ENCODE measurements at regions not wholly inside any gene's neighbourhood (a gene's known extent, or its start where the extent isn't known, plus 50 kb on each side); places are given as distances from the start of the nearest gene placed in this dataset.

GRCh38 chr22:27159716-27160295 is 502.4 kb downstream of the MIAT start:
- Histone ChIP-seq H3K4me3 (ENCODE audit: insufficient read depth, low read depth, low read length) (no peak overlapping the region), H3K36me3 (ENCODE audit: insufficient read depth, low read length) (no peaks in the 10 kb centered on the region), H3K4me2 (ENCODE audit: low read length) (no peak overlapping the region), H4K20me1 (ENCODE audit: insufficient read depth, low read length) (no peaks in the 10 kb centered on the region), H3K27ac (ENCODE audit: low read depth, low read length) (no peak overlapping the region), H2AFZ (ENCODE audit: low read depth, low read length) (no peak overlapping the region), H3K27me3 (ENCODE audit: insufficient read depth, low read length) (no peaks in the 10 kb centered on the region), H3K9ac (ENCODE audit: low read length) (no peak overlapping the region), H3K9me3 (ENCODE audit: insufficient read depth, low read depth, low read length) (no peaks in the 10 kb centered on the region), H3K79me2 (ENCODE audit: insufficient read depth, low read length) (no peaks in the 10 kb centered on the region), H3K4me1 (ENCODE audit: insufficient read depth, low read length) (no peaks in the 10 kb centered on the region)
- Mint-ChIP-seq H3K4me3 (ENCODE audit: unreplicated experiment) (no peak overlapping the region), H3K36me3 (ENCODE audit: low read depth, unreplicated experiment) (no peaks in the 10 kb centered on the region), H3K27ac (ENCODE audit: unreplicated experiment) (no peak overlapping the region), H3K4me1 (ENCODE audit: low read depth, unreplicated experiment) (peaks cover 6% of the 10 kb centered on the region), H3K27me3 (ENCODE audit: low read depth, unreplicated experiment) (peaks cover 17% of the 10 kb centered on the region), H3K9me3 (ENCODE audit: unreplicated experiment) (peaks cover 4% of the 10 kb centered on the region)
- no peak for DNase-seq (ENCODE audit: low read depth)
- FAIRE-seq, result no peak
- no peak for TF ChIP-seq CTCF (IDR thresholded peaks at IDR 0.05; ENCODE audit: insufficient read depth, low read depth, low read length)

GRCh38 chr22:27163162-27164137 is 506.1 kb downstream of the MIAT start:
- Histone ChIP-seq H3K4me2 (ENCODE audit: low read length) (no peak overlapping the region), H3K79me2 (ENCODE audit: insufficient read depth, low read length) (no peaks in the 10 kb centered on the region), H3K36me3 (ENCODE audit: insufficient read depth, low read length) (no peaks in the 10 kb centered on the region), H4K20me1 (ENCODE audit: insufficient read depth, low read length) (no peaks in the 10 kb centered on the region), H3K9me3 (ENCODE audit: insufficient read depth, low read depth, low read length) (no peaks in the 10 kb centered on the region), H3K4me3 (ENCODE audit: insufficient read depth, low read depth, low read length) (no peak overlapping the region), H2AFZ (ENCODE audit: low read depth, low read length) (no peak overlapping the region), H3K9ac (ENCODE audit: low read length) (no peak overlapping the region), H3K27ac (ENCODE audit: low read depth, low read length) (no peak overlapping the region), H3K4me1 (ENCODE audit: insufficient read depth, low read length) (no peaks in the 10 kb centered on the region), H3K27me3 (ENCODE audit: insufficient read depth, low read length) (no peaks in the 10 kb centered on the region)
- Mint-ChIP-seq H3K9me3 (ENCODE audit: unreplicated experiment) (peaks cover 6% of the 10 kb centered on the region), H3K27me3 (ENCODE audit: low read depth, unreplicated experiment) (peaks cover 23% of the 10 kb centered on the region), H3K36me3 (ENCODE audit: low read depth, unreplicated experiment) (peaks cover 2% of the 10 kb centered on the region), H3K4me3 (ENCODE audit: unreplicated experiment) (no peak overlapping the region), H3K27ac (ENCODE audit: unreplicated experiment) (no peak overlapping the region), H3K4me1 (ENCODE audit: low read depth, unreplicated experiment) (peaks cover 11% of the 10 kb centered on the region)
- no peak for TF ChIP-seq CTCF (IDR thresholded peaks at IDR 0.05; ENCODE audit: insufficient read depth, low read depth, low read length)
- no peak for TF ChIP-seq EZH2 (IDR thresholded peaks at IDR 0.05; ENCODE audit: insufficient read depth, low read length)
- DNase-seq (ENCODE audit: low read depth), result no peak
- FAIRE-seq, result no peak

All from astrocyte (in vitro differentiated cells and primary cell).